ENCODE measurements at regions not wholly inside any gene's neighbourhood (a gene's known extent, or its start where the extent isn't known, plus 50 kb on each side); places are given as distances from the start of the nearest gene placed in this dataset.
"Not testable (repeated sequence)": the region's sequence is repeated elsewhere in the genome, so short reads cannot be mapped to it uniquely, and the experiment has no call there.

- DNase-seq (ENCODE audit: low read depth in 2 of 2): no peak
These were observed 377.1 kb upstream of the FAR2 start for GRCh38 chr12:28771968-28772367.

DNA sequence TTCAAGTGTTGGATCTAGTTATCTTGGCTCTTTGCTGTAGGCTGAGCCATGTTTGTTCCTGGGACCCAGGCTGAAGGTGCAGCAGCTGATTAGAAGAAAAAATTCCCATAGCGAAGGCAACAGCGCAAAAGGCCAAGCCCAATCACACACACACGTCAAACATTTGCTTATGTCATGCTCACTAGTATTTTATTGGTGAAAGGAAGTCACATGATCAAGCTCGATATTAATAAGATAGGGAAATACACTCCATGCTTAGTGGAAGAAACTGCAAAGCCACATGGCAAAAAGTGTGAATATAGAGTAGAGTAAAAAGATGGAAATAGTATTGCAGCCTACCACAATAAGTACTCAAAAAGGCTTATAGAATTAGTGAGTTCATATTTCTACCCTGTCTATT is 373.5 kb upstream of the FAR2 start:
- DNase-seq (ENCODE audit: low read depth in 2 of 2): no peak

GRCh38 chr12:28776220-28776619 is 372.9 kb upstream of the FAR2 start:
- DNase-seq (ENCODE audit: low read depth in 2 of 2): no peak

GRCh38 chr12:28776913-28777422 is 372.1 kb upstream of the FAR2 start:
- DNase-seq (ENCODE audit: low read depth in 2 of 2): no peak

DNA sequence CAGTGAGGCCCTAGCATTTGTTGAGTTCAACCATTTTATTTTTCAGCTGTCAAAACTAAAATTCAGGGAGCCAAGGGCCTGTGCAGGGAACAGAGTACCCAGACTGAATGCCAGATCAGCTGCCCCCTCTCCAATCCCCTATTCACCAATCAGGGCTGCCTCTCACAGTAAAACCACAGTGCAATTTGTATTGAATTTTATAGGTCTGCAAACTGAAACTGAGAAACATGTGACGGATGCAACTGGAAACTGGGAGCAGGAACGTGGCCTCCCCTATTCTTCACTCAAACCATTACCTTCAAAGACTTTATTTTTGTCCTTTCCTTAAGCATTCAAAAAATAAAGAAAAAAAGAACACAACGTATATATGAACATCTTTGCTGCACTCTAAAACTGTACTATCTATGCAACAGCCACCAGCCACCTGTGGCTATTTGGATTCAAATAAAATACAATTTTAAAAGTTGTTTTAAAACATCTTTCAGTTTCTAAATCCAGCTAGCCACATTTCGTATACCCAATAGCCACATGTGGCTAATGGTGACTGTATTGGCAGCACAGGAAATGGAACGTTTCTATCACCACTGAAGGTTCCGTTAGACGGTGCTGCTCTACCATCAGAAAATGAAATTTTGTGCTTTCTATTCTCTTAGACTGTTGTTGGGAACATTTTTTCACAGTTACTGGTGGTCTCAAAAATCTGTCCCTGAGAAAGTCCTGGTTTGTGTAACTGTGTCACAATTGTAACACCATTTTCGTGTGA is 371.3 kb upstream of the FAR2 start:
- no peak for DNase-seq (ENCODE audit: low read depth in 2 of 2)

- no peak for DNase-seq (ENCODE audit: low read depth in 2 of 2)
These were observed 369.0 kb upstream of the FAR2 start for GRCh38 chr12:28780096-28780495.

GRCh38 chr12:28780960-28781359 is 368.1 kb upstream of the FAR2 start:
- no peak for DNase-seq (ENCODE audit: low read depth in 2 of 2)

- no peak for DNase-seq (ENCODE audit: low read depth in 2 of 2)
These were observed 367.1 kb upstream of the FAR2 start for GRCh38 chr12:28781671-28782652.

GRCh38 chr12:28782812-28783211 is 366.3 kb upstream of the FAR2 start:
- no peak for DNase-seq (ENCODE audit: low read depth in 2 of 2)

- no peak for DNase-seq (ENCODE audit: low read depth in 2 of 2)
These were observed 361.9 kb upstream of the FAR2 start for GRCh38 chr12:28787151-28787550.

DNA sequence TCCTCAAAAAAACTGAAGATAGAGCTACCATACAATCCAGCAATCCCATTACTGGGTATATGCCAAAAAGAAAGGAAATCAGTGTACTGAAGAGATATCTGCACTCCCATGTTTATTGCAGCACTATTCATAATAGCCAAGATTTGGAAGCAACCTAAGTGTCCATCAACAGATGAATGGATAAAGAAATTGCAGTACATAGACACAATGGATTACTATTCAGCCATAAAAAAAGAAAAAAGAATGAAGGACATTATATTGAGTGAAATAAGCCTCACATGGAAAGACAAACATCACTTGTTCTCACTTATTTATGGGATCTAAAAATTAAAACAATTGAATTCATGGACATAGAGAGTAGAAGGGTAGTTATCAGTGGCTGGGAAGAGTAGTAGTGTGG is 360.8 kb upstream of the FAR2 start:
- not testable (repeated sequence) for DNase-seq (ENCODE audit: low read depth in 2 of 2)

- DNase-seq (ENCODE audit: low read depth in 2 of 2): no peak
These were observed 355.4 kb upstream of the FAR2 start for GRCh38 chr12:28793581-28794151.

GRCh38 chr12:28794211-28794610 is 354.9 kb upstream of the FAR2 start:
- DNase-seq (ENCODE audit: low read depth in 2 of 2): peak; percentile 24 to 30

DNA sequence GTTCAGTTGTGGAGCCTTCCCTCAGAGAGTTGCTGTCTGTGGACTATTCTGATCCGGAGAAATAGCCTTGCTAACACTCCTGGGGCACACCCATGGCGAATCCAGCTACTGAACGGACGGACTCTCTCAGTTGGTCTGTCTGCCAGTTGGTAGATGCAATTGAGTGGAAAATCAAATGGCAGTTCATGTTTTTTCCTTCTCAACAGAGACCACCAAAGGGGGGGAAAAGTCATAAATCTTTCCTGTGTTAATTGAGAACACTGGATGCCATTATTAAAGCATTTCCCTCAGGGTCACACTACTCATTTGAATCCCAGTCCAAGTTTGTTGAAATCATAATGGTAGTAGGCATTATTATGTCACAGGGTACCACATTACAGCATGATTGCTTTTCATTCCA is 354.3 kb upstream of the FAR2 start:
- DNase-seq (ENCODE audit: low read depth in 2 of 2): no peak

DNA sequence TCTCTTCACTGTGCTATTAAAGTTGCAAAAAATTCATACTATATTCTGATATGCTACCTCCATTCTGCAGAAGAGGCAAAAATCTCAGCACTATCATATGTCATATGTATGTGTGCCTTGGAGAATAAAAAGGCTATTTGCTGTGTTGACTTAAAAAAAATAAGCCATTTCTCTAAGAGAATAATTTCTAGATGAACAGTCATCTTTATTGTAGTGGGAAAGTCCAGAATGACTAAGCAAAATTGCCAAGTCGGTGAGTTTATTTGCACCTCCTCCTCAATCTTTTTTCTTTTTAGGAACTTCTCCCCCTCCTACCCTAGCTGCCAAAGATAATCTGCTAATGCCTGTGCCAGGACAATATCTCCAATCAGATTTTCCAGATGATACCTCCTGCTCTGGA is 353.8 kb upstream of the FAR2 start:
- DNase-seq (ENCODE audit: low read depth in 2 of 2): peak in 1 of 2 experiments; percentile 7

DNA sequence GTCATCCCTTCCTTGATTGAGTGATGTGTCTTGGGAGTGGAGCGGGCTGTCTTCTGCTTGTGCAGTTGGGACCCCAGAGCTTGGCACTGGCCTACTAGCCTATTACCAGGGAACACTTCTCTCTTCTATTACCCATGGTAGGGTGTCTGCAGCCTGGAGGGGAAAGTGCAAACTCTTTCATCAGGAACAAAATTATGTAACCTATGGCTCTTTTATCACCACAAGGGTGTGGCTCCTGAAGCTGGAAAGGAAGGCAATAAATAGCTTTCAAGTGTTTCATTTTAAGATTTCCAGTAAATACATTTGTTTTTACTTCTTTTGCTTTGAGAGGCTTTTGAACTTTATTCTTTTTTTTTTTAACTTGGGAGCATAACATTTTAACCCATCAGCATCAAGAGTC is 349.7 kb upstream of the FAR2 start:
- DNase-seq (ENCODE audit: low read depth in 2 of 2): no peak

GRCh38 chr12:28800129-28800528 is 348.9 kb upstream of the FAR2 start:
- no peak for DNase-seq (ENCODE audit: low read depth in 2 of 2)

GRCh38 chr12:28802706-28803438 is 346.2 kb upstream of the FAR2 start:
- peak; percentile 5 to 8 for DNase-seq (ENCODE audit: low read depth in 2 of 2)

- DNase-seq (ENCODE audit: low read depth in 2 of 2): no peak
These were observed 341.5 kb upstream of the FAR2 start for GRCh38 chr12:28807535-28807934.

DNA sequence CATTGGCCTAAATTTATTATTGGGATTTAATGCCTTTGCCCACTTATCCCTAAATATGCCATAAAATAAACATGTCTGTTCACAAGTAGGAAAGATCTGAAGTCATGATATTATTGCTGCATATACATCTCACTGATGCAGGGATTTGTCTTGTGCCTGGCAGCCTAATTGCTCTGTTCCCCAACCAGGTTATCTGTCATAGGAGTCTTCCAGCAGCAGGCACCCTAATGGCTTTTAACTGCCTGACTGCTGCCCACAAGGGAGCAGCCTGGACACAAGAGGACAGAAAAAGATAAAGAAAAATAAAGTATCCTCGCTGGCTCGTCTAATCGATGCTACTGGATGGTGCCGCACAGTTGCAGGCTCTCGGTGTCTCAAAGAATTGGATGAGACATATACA is 337.6 kb upstream of the FAR2 start:
- DNase-seq (ENCODE audit: low read depth in 2 of 2): no peak

DNA sequence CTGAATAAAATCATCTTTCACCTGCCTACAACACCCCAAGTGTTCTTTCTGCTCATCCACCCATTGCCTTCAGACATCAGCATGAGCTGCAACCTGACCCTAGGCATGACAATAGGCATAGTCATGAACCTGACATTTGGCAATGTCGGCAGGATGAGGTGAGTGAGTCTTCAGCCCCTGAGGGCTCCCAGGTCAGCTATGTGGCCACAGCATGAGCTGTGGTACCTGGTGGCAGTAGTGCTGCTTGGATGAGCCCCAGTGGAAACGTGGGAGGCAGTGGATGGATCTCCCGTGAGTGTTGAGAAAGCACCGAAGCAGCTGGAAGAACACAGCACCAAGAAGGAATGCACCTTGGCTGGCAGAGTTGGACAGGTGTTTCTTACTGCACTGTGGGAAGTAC is 334.8 kb upstream of the FAR2 start:
- no peak for DNase-seq (ENCODE audit: low read depth in 2 of 2)

DNA sequence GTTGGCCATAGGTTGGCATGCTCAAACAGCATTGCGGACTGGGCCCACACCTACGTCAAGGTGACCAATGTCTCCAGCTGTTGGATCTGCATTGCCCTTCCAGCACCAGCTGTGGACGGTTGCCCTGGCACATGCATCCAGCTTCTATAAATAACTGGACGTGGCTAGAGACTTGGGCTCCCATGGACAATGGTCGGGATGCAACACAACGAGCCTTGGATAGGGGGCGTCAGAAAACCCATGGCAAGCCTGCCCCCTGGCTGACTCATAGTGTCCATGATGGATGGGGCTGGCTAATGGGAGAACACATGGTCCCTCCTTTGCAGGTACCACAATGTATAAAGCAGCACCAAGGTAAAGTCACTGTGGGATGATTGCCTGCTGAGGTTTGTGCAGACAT is 331.6 kb upstream of the FAR2 start:
- DNase-seq (ENCODE audit: low read depth in 2 of 2): no peak

Measured in fibroblast of skin of left biceps (primary cell).